CD4-positive, alpha-beta T cell treated with Interleukin-4 for 4 hours (primary cell): ENCODE measurements at regions not wholly inside any gene's neighbourhood (a gene's known extent, or its start where the extent isn't known, plus 50 kb on each side); places are given as distances from the start of the nearest gene placed in this dataset.

Source experiments
- DNase-seq: peaks from one replicate; pipeline ENCODE4 v3.0.0-alpha.2; 2020

- no peak for DNase-seq
Observed at GRCh38 chr14:104431351-104431928, 148.1 kb upstream of the C14orf180 start.

- DNase-seq, result no peak
Observed at GRCh38 chr14:104431929-104432541, 147.5 kb upstream of the C14orf180 start.

- DNase-seq, result no peak
Observed at GRCh38 chr14:104432611-104433231, 146.8 kb upstream of the C14orf180 start.

GRCh38 chr14:104433401-104434213 lies 146.0 kb upstream of the C14orf180 start:
- DNase-seq, result no peak

DNA sequence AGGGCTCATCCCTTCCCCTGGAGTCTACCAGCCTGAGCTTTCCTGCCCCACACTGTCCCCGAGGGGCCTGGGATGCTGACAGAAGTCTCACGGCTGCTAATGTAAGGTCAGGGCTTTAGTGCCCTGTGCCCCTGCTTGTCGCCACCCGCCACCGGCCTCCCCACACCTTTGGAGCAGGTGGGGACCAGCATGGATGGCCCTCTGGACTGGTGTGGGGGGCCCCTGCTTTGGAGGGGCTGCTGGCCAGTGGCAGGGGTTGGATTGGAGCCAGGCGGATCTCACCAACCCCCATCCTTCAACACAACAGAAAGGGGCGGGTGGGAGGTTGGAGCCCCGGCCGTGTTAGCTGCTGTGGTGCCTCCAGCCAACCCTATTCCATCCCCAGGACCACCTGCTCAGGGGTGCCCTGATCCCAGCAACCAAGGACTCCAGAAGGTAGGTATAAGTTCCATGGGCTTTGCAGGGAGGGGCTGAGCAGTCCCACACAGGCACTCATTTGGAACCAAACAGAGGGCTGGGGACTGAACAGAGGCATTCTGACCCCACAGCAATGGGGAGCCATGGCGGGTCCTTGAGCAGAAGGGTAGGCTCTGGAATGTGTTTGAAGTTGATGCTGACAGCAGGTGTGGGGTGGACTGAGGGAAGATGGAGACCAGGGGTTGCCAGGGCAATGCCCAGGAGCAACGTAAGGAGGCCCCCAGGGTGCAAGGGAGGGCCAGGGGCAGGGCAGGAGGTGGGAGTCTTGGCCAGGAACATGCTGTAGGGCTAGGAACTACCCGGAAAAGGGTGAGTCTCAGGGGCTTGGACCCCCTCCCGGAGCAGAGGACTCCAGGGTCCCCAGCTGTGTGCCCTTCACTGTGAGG lies 145.1 kb upstream of the C14orf180 start:
- no peak for DNase-seq

GRCh38 chr14:104435147-104436046 lies 144.2 kb upstream of the C14orf180 start:
- DNase-seq, result no peak

GRCh38 chr14:104436047-104436591 lies 143.4 kb upstream of the C14orf180 start:
- DNase-seq, result no peak

GRCh38 chr14:104436741-104437701 lies 142.5 kb upstream of the C14orf180 start:
- DNase-seq, result no peak

GRCh38 chr14:104437703-104438102 lies 141.9 kb upstream of the C14orf180 start:
- DNase-seq, result no peak

DNA sequence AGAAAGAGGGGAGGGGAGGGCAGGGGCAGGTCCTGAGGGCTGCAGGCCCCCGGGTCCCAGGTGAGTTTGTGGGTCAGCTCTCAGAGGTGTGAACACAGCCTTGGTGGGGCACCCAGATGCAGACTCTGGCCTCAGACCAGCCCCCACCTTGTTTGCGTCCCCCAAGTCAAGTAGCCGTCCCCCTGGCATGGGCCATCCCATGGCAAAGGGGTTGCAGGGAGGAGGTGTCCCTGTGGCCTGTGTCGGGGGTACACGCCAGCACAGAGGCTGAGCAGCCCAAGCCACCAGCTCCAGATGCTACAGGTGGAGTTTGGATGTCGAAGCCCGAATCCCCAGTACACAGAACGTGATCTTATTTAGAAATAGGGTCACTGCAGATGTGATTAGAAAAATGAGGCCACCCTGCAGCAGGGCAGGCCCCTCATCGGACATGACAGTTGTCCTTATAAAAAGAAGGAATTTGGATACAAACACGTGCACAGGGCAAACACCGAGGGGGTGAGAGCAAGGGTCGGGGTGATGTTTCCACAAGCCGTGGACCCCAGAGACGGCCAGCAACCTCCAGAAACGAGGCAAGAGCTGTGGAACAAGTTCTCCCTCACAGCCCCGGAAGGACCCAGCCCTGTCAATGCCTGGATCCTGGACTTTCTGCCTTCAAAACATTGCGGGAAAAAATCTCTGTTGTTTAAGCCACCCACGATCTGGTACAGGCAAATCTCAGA lies 141.2 kb upstream of the C14orf180 start:
- no peak for DNase-seq

DNA sequence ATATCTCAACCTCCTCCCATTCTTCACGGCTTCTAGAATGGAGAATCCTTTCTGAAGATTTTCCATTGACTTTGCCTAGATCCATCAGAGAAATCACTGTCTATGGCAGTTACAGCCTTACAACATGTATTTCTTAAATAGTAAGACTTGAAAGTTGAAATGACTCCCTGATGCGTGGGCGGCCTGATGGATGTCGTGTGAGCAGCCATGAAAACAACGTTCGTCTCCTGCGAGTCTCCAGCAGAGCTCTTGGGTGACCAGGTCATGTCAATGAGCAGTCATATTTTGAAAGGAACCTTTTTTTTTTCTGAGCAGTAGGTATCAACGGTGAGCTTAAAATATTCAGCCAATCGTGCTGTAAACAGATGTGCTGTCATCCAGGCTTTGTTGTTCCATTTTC lies 139.9 kb upstream of the C14orf180 start:
- no peak for DNase-seq

DNA sequence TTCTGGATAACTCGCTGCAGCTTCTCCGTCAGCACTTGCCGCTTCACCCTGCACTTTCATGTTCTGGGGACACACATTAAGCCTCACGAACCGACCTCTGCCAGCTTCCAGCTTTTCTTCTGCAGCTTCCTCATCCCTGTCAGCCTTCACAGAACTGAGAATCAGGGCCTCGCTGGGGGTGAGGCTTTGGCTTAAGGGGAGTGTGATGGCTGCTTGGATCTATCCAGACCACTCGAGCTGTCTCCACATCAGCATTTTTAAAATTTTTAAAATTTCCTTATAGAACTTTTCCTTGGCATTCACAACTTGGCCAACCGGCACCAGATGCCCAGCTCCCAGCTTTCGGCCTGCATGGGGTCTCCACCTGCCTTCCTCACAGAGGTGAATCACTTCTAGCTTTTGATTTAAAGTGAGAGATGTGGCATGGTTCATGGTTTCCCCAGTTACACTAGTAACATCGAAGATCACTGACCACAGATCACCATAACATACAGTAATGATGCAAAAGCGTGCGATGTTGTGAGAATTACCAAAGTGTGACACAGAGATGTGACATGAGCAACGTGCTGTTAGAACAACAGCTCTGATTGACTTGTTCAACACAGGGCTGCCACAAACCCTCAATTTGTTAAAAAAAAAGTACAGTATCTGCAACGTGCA lies 139.1 kb upstream of the C14orf180 start:
- no peak for DNase-seq

GRCh38 chr14:104441275-104442106 lies 138.1 kb upstream of the C14orf180 start:
- no peak for DNase-seq

DNA sequence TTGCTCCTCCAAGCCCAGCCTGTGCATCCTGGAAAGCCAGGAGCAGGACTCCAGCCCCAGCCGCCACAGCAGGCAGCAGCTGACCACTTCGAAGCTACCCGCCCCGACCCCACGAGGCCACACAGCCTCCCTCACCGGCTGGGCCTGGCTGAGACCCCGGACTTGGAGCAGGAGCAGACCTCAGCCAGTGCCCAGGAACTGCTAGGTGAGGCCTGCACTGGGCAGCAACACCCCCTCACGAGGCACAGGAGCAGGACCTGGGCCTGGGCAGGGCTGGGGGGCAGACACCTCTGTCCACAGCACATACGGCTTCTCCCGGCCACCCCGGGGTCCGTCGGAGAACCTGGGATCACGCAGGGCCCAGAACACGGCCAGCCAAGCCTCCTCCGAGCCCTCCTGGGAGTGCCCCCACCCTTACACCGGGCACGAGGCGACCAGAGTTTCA lies 137.4 kb upstream of the C14orf180 start:
- no peak for DNase-seq

- DNase-seq, result no peak
Observed at GRCh38 chr14:104442631-104443390, 136.8 kb upstream of the C14orf180 start.

DNA sequence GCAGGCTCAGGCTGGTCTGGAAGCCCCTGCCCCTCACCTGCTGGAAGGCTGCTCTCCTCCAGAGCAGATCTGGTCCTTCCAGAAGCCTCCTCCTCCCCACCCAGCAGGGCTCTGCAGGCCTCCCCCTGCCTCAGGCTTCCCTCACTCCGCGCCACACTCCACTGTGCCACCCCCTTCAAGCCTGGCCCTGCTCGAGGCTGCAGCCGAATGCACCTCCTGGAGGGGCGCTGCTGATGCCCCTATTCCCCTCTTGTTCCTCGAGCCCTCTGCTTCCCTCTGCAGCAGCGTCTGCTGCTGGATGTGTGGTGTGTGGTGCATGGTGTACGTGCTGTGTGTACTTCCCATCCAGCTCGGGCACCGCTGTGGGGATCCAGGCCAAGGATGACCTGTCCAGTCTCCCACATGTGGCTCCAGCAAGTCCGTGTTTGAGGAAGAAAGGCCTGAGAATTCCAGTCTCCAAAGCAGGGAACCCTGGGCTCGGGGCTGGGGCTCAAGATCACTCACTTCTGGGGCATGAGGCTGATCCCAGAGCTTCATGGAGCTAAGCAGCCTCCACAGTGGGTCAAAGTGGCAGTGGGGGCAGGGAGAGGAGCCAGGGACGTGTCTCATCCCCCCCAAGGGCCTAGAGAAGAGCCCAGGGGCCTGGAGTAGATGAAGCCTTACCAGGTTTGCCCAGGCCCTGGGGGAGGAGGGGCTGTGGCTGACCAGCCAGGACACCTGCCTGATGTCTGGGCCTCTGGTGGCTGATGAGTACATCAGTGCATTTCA lies 136.0 kb upstream of the C14orf180 start:
- no peak for DNase-seq
